Right hindlimb (tissue), 1 donor: ENCODE measurements at regions not wholly inside any gene's neighbourhood (a gene's known extent, or its start where the extent isn't known, plus 50 kb on each side); places are given as distances from the start of the nearest gene placed in this dataset.
"Not testable (repeated sequence)": the region's sequence is repeated elsewhere in the genome, so short reads cannot be mapped to it uniquely, and the experiment has no call there.

ENCODE experiments used
- DNase-seq: peaks from one replicate; pipeline ENCODE4 v3.0.0-alpha.2; 2018

DNA sequence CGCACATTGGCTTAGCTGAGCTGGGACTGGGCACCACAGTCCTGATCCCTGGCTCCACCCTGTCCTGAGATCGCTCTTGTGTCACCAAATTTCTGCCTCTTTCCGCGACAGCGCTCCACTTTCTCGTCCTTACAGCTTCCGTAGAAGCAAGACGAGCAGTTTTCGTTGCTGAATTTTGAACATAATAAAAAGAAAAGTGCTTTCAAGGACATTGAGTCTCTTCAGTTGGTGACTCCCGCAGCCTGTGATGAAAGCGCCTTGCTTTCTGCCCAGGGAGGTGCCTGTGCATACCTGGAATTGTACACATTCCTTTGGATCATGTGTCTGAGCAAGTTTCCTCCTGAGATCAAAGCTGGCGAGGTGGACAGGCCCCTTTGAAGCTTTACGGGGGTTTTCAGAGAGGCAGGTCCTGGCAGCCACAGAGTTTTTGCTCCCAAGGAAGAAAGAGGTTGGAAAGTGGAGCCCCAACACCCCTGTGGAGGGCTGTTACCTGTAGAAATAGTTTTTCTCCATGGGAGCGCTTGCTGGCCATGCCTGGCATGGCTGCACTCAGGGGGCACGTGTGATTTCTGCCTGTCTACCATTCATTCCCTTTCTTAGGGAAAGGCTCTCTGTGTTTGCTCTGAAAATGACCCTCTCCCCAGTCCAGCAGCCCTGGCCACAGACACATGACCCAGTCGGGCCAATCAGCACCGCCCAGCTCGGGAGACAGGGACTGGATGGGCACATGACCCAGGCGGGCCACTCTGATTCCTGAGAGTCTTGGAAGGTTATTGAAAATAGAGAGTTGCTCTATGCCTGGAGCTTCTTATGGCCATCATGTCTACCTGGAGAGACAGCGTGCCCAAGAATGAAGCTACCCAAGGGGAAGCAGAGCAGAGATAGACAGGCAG is 115.6 kb upstream of the OTOS start:
- DNase-seq = no peak

DNA sequence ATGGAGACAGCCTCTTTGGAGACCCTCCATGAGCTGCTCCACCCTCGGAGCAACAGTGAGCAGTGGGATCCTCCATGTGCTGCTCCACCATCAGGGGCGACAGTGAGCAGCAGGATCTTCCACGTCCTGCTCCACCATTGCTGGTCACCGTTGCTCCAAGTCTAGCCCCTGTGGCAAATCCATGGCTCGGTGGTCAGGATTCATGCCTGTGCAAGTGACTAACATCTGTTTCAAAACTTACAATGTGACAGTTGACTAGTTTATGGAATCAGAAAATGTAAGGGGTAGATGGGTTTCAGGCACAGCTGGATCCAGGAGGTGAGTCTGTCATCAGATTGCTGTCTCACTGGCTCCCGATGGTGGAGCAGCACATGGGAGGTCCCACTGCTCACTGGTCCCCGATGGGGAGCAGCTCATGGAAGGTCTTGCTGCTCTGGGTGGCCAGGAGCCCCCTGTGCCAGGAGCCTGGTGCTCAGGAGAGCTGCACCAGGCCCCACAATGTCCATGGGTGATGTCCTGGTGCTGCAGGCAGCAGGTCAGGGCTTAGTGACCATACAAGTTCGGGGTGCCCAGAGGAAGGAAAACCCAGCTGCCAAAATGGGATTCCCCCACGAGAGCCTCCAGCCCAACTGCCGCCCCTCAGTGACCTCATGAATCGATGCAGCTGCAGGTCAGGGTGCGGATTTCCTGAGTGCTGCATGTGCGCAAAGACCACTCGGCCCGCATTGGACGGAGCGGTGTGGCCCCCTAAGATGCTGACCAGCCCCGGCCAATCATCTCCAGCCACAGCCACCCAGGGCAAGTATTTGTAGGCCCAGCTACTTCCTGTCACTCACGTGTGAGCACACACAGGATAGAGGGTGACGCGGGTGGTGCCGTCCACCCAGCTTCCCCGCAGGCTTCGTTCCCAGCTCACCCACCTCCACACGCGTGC is 116.5 kb upstream of the OTOS start:
- no peak for DNase-seq

DNA sequence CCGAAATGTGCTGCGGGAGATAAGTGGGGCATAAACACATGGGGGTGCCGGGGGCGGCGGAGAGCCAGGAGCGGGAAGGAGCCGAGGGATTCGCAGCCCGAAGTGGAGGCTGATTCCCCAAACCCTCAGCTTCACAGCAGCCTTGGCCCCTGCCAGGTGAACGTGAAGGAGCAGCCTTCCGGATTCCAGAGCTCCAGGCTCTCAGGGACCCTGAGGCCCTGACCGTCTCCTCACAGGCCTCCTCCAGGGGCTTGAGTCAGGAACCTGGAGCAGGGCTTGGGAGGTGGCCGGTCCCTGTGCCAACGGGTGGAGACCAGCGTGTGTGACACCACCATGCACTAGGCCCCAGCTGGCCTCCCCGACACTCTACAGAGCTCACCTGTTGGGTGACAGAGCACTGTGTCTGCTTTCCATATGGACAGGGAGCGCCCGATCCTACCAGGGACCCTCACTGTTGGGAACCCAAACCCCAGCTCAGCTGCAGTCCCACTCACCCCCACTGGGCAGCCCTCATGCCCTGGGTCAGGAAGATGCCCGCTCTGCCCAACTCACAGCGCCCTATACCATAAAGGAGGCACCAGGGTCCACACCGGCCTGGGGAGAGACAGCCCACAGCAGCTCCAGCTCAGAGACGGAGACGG is 117.6 kb upstream of the OTOS start:
- no peak for DNase-seq

DNA sequence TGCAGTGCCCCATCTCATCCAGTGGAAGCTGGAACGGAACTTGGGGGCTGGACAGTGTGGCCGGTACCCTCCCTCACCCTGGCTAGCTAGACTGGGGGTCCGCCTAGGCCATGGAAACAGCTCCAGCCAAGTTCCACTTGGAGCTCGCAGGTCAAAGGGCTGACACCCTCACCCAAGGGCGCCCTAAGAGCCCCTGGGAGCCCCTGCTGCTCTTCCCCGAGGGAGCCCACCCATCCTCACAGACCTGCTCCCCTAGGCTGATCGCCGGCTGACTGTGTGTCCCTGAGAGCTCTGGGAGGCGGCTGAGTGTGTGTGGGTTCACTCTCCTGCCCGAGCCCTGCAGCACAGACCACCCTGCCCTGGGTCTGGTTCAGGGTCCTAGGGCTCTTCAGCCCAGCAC is 118.2 kb upstream of the OTOS start:
- DNase-seq = no peak

DNA sequence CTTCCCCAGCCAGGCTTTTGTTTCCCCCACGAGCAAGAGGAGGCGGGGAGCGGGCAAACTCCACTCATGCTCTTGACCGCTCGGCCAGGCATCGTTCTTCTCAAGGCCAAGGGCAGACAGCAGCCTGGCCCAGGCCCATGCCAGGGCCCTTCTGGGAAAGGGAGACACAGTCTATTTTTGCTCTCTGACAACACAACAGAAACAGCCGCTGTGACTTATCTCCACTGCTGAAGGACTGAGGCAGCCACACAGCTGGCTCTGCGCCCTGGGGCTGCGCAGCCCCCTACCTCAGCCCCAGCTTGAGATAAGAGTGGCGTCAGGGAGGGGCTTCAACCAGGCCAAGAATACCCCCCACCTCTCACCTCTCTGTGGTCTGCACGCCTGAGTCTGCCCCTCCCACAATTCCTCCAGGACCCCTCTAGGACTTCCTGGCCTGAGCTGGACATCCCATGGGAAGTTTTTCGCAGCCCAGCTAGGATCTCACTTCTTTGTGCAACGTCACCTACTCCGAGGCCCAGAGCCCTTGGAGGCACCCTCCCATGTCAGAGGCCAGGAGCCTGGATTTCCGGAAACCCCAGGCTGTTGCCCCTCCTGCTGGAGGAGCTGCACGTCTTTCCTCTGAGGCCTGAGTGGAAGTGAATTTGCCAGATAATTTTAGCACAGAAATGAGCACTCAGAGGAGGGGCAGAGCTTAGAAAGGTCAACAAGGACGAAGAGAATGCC is 118.9 kb upstream of the OTOS start:
- DNase-seq = no peak

DNA sequence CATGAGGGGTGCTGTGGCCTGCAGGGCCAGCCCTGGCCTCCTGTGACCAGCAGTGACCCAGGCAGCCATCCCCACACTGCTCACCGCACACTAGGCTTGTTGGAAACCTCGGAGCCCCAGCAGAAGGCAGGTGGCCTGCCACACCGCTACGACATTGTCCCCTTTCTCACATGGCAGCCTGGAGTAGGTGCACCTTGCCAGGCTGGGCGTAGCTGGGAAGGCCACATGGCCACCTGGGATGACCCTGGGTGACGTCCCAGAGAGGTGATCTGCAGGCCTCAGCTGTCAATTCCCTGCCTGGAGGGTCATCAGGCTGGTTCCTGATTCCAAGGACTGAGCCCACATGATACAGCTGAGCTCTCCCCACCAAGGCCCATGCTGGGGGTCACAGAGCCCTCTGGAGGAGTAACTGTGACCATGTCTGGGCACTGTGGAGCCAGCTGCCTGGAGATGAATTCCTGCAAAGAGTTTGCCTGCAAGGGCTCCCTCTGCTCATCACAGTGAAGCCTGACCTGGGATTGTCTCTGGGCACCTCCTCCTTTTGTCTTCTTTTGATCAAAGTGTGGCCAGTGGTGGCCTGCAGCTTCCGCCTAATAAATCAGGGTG is 119.6 kb upstream of the OTOS start:
- no peak for DNase-seq

DNA sequence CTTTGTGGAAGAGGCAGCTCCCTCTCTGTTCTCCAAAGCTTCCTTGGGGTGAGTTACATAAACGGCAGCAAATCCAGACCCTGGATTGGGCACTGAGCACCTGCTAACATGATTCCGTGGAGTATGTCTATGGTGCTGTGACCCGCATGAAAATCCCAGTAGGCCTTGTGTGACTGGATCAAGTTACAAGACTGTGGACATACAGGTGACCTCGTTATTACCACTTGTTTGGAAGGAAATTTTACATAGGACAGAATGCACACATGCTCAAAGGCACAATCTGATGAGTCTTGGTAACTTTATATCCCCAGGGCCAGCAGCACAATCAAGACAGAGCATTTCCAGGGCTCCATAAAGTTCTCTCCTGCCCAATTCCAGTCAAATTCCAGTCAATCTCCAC is 120.2 kb upstream of the OTOS start:
- DNase-seq = no peak

DNA sequence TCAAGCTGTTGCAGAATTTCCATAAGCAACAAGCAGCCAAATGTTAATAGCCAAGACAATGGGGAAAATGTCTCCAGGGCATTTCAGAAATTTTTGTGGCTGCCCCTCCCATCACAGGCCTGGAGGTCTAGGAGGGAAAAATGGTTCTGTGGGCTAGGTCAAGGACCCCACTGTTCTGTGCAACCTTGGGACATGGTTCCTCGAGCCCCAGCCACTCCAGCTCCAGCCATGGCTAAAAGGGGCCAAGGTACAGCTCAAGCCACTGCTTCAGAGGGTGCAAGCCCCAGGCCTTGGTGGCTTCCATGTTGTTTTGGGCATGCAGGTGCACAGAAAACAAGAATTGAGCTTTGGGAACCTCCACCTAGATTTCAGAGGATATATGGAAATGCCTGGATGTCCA is 122.1 kb upstream of the OTOS start:
- DNase-seq = not testable (repeated sequence)

DNA sequence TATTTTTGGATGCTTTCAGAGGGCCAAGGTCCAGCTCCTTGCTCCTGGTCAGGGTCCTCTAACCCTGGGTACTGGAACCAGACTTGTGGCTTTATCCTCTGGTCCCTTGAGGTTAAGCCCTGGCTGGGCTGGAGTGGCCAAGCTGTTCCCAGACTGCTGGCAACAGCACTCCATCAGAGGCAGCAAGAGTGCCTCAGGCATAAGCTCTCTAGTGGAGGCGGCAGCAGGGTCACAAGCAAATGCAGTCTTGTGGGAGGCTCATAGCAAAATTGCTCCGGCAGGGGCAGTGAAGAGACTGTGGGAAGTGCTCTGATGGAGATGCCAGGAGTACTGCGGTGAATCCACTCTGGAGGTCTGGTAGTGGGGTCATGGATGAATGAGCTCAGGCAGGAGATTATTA is 128.9 kb upstream of the OTOS start:
- no peak for DNase-seq

DNA sequence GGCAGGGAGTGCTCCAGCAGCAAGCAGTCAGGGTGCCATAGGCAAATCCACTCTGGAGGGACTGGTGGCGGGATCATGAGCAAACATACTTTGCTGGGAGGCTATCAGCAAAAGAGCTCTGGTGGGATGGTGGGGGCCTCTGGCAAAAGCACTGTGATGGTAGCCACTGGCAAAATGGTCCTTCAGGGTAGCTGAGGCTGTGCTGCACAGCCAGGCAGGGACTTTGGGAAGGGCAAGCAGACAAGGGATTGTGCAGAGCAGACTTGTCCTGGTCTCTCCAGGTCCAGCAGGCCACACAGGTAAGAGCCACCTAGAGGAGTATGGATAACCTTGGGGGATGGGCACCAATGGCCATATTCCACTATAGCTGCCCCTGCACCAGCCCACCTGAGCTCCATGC is 129.4 kb upstream of the OTOS start:
- DNase-seq = no peak

DNA sequence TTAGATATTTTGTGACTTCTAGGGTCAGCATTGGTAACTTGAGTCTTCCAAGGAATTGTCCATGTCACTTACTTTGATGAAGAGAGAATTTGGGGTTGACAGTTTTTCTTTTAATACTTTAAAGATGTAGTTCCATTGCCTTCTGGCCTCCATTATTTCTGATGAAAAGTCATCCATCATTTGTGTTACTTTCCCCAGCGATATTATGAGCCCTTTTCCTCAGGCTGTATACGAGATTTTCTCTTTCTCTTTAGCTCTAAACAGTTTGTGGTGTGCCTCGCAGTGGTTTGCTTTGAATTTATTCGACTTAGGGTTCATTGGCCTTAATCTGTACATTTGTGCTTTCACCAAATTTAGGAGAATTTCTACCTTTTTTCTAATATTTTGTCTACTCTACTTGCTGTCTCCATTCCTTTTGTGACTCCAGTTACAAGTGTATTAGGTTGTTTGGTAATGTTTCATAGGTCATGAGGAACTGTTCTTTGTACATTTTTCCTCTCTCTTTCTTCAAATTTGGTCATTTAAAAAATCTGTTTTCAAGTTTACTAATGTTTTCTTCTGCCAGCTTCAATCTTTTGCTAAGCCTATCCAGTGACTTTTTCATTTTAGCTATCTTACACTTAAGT is 131.4 kb upstream of the OTOS start:
- DNase-seq = no peak

DNA sequence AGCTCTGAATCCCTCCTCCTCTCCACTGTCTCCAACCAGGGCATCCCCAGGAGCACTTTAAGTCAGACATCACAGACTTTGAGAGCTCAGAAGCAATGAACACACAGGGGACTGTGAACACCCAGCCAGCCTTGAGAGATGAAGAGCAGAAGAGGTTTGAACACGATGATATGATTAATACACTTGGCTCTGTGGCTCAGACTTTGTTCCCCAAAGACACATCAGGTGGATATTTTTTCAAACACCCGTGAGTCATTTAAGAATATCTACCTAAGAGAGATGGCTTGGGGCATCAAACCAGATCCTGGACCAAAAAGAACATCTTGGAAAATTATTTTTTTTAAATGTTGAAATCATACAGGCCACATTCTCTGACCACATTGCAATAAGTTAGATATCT is 134.9 kb upstream of the OTOS start:
- DNase-seq = no peak

DNA sequence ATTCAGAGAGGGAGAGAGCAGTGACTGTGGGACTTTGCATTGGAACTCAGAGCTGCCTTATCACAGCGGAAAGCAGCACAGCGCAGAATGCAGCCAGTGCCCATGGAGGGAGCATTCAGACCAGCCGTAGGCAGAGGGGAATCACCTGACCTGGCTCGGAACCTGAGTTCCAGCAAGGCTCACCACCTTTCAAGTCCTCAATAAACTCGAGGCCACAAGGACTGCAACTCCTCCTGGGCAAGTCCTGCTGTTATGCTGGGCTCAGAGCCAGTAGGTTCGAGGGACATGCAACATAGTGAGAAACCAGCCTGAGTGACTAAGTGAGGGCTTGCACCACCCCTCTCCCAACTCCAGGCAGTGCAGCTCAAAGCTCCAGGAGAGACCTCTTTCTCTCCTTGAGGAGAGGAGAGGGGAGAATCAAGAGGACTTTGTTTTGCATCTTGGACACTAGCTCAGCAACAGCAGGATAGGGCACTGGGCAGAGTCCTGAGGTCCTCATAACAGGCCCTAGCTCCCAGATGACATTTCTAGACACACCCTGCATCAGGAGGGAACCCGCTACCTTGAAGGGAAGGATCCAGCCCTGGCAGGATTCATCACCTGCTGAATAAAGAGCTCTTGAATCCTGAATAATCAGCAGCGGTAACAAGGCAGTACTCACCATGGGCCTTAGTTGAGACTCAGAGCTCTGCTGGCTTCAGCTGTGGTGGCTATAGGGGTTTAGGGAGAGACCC is 136.8 kb upstream of the OTOS start:
- DNase-seq = no peak

DNA sequence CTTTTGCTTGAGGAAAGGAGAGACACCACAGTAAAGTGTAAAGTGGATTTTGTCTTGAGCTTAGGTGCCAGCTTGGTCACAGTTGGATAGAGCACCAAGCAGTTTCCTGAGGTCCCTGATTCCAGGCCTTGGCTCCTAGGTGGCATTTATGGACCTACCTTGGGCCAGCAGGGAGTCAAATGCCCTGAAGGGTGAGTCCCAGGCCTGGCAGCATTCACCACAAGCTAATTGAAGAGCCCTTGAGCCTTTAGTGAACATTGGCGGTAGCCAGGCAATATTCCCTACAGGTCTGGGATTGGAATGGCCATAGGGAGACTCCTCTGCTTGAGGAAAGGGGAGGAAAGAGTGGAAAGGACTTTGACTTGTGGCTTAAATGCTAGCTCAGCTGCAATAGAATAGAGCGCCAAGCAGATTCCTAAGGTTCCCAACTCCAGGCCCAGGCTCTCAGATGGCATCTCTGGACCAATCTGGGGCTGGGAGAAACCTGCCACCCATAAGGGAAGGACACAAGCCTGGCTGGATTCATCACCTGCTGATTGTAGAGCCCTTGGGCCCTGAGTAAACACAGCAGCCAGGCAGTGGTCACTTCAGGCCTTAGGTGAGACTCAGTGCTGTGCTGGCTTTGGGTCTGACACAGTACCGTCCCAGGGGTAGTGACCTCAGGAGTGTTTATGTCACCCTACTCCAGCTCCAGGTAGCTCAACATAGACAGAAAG is 137.5 kb upstream of the OTOS start:
- DNase-seq = no peak

DNA sequence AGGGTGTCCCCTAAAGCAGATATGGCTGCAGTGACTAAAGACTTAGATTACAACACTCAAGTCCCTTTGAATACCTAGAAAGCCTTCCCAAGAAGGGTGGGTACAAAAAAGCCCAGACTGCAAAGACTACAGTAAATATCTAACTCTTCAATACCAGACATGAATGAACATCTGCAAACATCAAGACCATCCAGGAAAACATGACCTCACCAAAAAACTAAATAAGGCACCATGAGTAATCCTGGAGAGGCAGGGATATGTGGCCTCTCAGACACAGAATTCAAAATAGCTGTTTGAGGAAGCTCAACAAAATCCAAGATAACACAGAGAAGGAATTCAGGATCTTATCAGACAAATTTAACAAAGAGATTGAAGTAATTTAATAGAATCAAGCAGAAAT is 138.2 kb upstream of the OTOS start:
- no peak for DNase-seq

DNA sequence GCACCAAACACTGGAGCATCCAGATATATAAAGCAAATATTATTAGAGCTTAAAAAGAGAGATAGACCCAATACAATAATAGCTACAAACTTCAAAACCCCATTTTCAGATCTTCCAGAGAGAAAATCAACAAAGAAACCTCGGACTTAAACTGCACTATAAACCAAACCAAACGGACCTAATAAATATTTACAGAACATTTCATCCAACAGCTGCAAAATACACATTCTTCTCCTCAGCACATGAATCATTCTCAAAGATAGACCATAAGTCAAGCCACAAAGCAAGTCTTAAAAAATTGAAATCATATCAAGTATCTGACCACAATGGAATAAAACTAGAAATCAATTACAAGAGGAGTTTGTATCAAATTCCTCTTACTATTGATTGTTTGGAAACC is 140.2 kb upstream of the OTOS start:
- no peak for DNase-seq

DNA sequence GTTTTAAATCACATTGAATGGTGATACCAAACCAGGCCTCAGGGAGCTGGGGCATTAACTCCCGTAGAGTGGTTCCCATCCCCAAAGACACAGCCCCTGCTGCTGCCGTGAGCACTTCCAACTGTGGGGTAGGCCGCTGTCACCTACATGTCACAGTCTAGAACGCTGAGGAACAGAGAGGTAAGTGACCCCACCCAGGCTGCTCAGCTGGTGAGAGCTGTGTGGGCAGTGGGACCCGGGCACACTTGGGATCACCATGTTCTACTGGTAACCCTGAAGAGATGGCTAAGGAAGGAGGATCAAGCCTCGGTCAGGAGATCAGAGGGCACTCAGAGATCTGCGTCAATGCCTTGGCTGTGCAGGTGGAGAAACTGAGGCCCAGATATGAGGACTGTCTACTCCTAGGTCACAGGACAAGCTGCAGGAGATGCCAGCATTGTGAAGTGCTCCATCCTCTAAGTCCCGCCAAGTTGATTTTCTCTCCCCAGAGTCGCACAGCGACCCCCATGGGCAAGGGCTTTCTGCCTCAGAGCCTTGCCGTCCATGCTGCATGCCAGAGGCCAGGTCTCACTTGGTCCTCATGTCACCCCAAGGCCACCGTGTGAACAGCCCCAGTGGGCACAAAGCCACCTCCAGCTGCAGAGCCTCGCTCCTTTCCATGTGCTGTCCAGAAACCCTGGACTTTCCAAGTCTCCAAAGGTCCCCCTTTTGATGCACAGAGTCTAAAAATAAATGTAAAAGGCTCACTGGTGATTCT is 144.2 kb upstream of the OTOS start:
- DNase-seq = no peak

DNA sequence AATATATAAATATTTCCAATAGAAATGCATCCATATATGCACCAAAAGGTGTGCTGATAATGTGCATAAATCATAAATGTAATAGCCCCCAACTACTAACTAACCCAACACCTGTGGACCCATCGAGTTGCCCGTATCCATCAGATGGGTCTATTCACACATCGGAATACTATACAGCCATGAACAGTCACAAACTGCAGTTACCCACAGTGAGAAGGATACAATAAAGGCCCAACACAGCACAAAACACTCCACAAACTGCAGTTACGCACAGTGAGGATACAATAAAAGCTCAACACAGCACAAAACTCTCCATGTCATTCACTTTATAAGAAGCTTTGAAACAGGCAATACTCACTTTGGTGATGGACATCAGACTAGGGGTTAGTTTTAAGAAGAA is 145.3 kb upstream of the OTOS start:
- no peak for DNase-seq

DNA sequence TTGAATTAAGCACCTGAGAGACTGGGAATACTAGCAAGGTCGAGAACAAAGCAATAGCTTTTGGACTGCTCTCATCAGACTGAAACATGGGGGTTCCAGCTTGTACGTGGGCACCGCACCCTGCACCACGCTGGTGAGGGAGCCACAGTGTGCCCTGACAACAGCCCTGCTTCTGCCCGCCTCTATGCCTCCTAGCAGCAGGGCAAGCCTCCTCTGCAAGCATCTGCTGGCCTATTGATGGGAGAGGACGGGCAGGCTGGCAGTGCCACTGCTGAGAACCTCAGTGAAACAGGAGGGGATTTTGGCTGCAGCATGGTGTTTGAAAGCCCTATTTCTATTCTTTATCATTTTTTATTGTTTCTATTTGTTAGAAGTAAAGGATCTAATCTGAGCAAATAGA is 146.1 kb upstream of the OTOS start:
- DNase-seq = no peak

DNA sequence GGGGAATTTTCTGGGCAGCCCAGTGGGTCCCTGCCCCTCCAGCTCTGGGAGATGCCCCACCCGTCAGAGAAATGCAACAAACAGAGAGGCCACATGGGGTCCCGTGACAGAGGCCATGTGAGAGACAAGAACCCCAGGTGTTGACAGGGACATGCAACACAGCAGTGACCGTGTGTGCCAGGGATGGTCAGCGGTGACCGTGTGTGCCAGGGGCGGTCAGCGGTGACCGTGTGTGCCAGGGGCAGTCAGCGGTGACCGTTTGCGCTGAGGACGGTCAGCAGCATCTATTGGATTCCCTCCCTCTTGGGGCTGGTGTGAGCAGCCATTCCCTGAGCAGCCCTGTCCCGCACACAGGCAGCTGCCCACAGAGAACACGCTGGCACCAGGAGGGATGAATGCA is 146.6 kb upstream of the OTOS start:
- DNase-seq = no peak
